ENCODE measurements at regions not wholly inside any gene's neighbourhood (a gene's known extent, or its start where the extent isn't known, plus 50 kb on each side); places are given as distances from the start of the nearest gene placed in this dataset.

- no peak for DNase-seq (ENCODE audit: insufficient read length, low spot score)
- FAIRE-seq = no peak
Observed at GRCh38 chr18:24988253-24988840, 363.6 kb downstream of the ZNF521 start.

GRCh38 chr18:24989760-24990593, 362.0 kb downstream of the ZNF521 start:
- DNase-seq (ENCODE audit: insufficient read length, low spot score) (no peak), FAIRE-seq (no peak)
- TF ChIP-seq PAX5 (IDR thresholded peaks at IDR 0.05; ENCODE audit: insufficient read depth, low read length, severe bottlenecking) (no peak), SPI1 (IDR thresholded peaks at IDR 0.05; ENCODE audit: low read depth, low read length) (no peak), POLR2AphosphoS5 (IDR thresholded peaks at IDR 0.05; ENCODE audit: low read depth, low read length) (no peak)

More at GRCh38 chr18:24988253-24988840, 363.6 kb downstream of the ZNF521 start:
- no peak for TF ChIP-seq POU2F2 (IDR thresholded peaks at IDR 0.05; ENCODE audit: low read depth, low read length)
- TF ChIP-seq SPI1 (IDR thresholded peaks at IDR 0.05; ENCODE audit: low read depth, low read length) = no peak
- no peak for TF ChIP-seq TAF1 (IDR thresholded peaks at IDR 0.05; ENCODE audit: low read depth, low read length)
- no peak for TF ChIP-seq PAX5 (IDR thresholded peaks at IDR 0.05; ENCODE audit: insufficient read depth, low read length, severe bottlenecking)
- no peak for TF ChIP-seq POLR2A (IDR thresholded peaks at IDR 0.05; ENCODE audit: low read depth, low read length)
- TF ChIP-seq POLR2AphosphoS5 (IDR thresholded peaks at IDR 0.05; ENCODE audit: low read depth, low read length) = no peak

- no peak for TF ChIP-seq POU2F2 (IDR thresholded peaks at IDR 0.05; ENCODE audit: low read depth, low read length)
- TF ChIP-seq POLR2A (IDR thresholded peaks at IDR 0.05; ENCODE audit: low read depth, low read length) = no peak
- no peak for TF ChIP-seq SPI1 (IDR thresholded peaks at IDR 0.05; ENCODE audit: low read depth, low read length)
- TF ChIP-seq POLR2AphosphoS5 (IDR thresholded peaks at IDR 0.05; ENCODE audit: low read depth, low read length) = no peak
- no peak for TF ChIP-seq PAX5 (IDR thresholded peaks at IDR 0.05; ENCODE audit: insufficient read depth, low read length, severe bottlenecking)
- no peak for TF ChIP-seq TAF1 (IDR thresholded peaks at IDR 0.05; ENCODE audit: low read depth, low read length)
- no peak for DNase-seq (ENCODE audit: insufficient read length, low spot score)
- no peak for FAIRE-seq
Observed at GRCh38 chr18:24990671-24991134, 361.3 kb downstream of the ZNF521 start.

- TF ChIP-seq POLR2AphosphoS5 (IDR thresholded peaks at IDR 0.05; ENCODE audit: low read depth, low read length) = no peak
- TF ChIP-seq SPI1 (IDR thresholded peaks at IDR 0.05; ENCODE audit: low read depth, low read length) = no peak
- TF ChIP-seq POU2F2 (IDR thresholded peaks at IDR 0.05; ENCODE audit: low read depth, low read length) = no peak
- TF ChIP-seq TAF1 (IDR thresholded peaks at IDR 0.05; ENCODE audit: low read depth, low read length) = no peak
- TF ChIP-seq POLR2A (IDR thresholded peaks at IDR 0.05; ENCODE audit: low read depth, low read length) = no peak
- DNase-seq (ENCODE audit: insufficient read length, low spot score) (no peak), FAIRE-seq (no peak)
Observed at GRCh38 chr18:24991141-24992060, 360.6 kb downstream of the ZNF521 start.

GRCh38 chr18:24992491-24992890, 359.5 kb downstream of the ZNF521 start:
- TF ChIP-seq POU2F2 (IDR thresholded peaks at IDR 0.05; ENCODE audit: low read depth, low read length) (no peak), PAX5 (IDR thresholded peaks at IDR 0.05; ENCODE audit: insufficient read depth, low read length, severe bottlenecking) (no peak)
- DNase-seq (ENCODE audit: insufficient read length, low spot score) (no peak), FAIRE-seq (no peak)

- DNase-seq (ENCODE audit: insufficient read length, low spot score) = no peak
- TF ChIP-seq POU2F2 (IDR thresholded peaks at IDR 0.05; ENCODE audit: low read depth, low read length) = no peak
- FAIRE-seq = no peak
Observed at GRCh38 chr18:24993628-24994027, 358.3 kb downstream of the ZNF521 start.

GRCh38 chr18:24995056-24995455, 356.9 kb downstream of the ZNF521 start:
- FAIRE-seq (no peak), DNase-seq (ENCODE audit: insufficient read length, low spot score) (no peak)
- no peak for TF ChIP-seq POU2F2 (IDR thresholded peaks at IDR 0.05; ENCODE audit: low read depth, low read length)
- TF ChIP-seq POLR2AphosphoS5 (IDR thresholded peaks at IDR 0.05; ENCODE audit: low read depth, low read length) = no peak
- no peak for TF ChIP-seq POLR2A (IDR thresholded peaks at IDR 0.05; ENCODE audit: low read depth, low read length)
- TF ChIP-seq TAF1 (IDR thresholded peaks at IDR 0.05; ENCODE audit: low read depth, low read length) = no peak

GRCh38 chr18:24995755-24996154, 356.2 kb downstream of the ZNF521 start:
- no peak for FAIRE-seq
- TF ChIP-seq SPI1 (IDR thresholded peaks at IDR 0.05; ENCODE audit: low read depth, low read length) = no peak
- no peak for TF ChIP-seq TAF1 (IDR thresholded peaks at IDR 0.05; ENCODE audit: low read depth, low read length)
- no peak for TF ChIP-seq POLR2A (IDR thresholded peaks at IDR 0.05; ENCODE audit: low read depth, low read length)
- no peak for TF ChIP-seq PAX5 (IDR thresholded peaks at IDR 0.05; ENCODE audit: insufficient read depth, low read length, severe bottlenecking)
- TF ChIP-seq POU2F2 (IDR thresholded peaks at IDR 0.05; ENCODE audit: low read depth, low read length) = no peak
- no peak for TF ChIP-seq POLR2AphosphoS5 (IDR thresholded peaks at IDR 0.05; ENCODE audit: low read depth, low read length)
- DNase-seq (ENCODE audit: insufficient read length, low spot score) = no peak

- TF ChIP-seq PAX5 (IDR thresholded peaks at IDR 0.05; ENCODE audit: insufficient read depth, low read length, severe bottlenecking) (no peak), POLR2AphosphoS5 (IDR thresholded peaks at IDR 0.05; ENCODE audit: low read depth, low read length) (no peak), TAF1 (IDR thresholded peaks at IDR 0.05; ENCODE audit: low read depth, low read length) (no peak), SPI1 (IDR thresholded peaks at IDR 0.05; ENCODE audit: low read depth, low read length) (no peak), POU2F2 (IDR thresholded peaks at IDR 0.05; ENCODE audit: low read depth, low read length) (no peak), POLR2A (IDR thresholded peaks at IDR 0.05; ENCODE audit: low read depth, low read length) (no peak)
- no peak for FAIRE-seq
- DNase-seq (ENCODE audit: insufficient read length, low spot score) = no peak
Observed at GRCh38 chr18:24999650-25000267, 352.2 kb downstream of the ZNF521 start.
